ENCODE measurements at regions not wholly inside any gene's neighbourhood (a gene's known extent, or its start where the extent isn't known, plus 50 kb on each side); places are given as distances from the start of the nearest gene placed in this dataset.

DNA sequence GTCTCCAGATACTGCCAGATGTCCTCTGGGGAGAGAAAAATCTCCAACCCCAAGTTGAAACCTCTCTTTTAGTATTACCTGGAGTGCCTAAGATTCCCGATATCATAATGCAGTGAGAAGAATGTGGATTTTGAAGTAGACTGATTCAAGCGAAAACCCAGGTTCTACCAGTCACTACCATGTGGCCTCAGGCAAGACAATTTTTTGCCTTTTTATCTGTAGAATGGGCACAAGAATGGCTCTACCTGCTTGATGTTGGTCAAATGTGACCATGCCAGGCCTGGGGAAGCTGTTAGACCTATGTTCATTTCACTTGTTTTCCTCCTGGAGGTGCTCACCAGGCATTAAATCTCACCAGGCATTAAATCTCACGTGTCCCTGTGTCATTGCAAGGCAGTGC, 131.3 kb downstream of the DDX1 start:
- no peaks in the 10 kb centered on the region for H3K4me1 ChIP-seq
- TF ChIP-seq, protein P1, sequence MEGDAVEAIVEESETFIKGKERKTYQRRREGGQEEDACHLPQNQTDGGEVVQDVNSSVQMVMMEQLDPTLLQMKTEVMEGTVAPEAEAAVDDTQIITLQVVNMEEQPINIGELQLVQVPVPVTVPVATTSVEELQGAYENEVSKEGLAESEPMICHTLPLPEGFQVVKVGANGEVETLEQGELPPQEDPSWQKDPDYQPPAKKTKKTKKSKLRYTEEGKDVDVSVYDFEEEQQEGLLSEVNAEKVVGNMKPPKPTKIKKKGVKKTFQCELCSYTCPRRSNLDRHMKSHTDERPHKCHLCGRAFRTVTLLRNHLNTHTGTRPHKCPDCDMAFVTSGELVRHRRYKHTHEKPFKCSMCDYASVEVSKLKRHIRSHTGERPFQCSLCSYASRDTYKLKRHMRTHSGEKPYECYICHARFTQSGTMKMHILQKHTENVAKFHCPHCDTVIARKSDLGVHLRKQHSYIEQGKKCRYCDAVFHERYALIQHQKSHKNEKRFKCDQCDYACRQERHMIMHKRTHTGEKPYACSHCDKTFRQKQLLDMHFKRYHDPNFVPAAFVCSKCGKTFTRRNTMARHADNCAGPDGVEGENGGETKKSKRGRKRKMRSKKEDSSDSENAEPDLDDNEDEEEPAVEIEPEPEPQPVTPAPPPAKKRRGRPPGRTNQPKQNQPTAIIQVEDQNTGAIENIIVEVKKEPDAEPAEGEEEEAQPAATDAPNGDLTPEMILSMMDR (IDR thresholded peaks at IDR 0.05) = no peak
- no peak for TF ChIP-seq EP300 (IDR thresholded peaks at IDR 0.05)
- no peak for TF ChIP-seq POLR2A (IDR thresholded peaks at IDR 0.05)
- TF ChIP-seq POLR2AphosphoS5 (IDR thresholded peaks at IDR 0.05) = no peak
- no peaks in the 10 kb centered on the region for H3K9me3 ChIP-seq
- no peaks in the 10 kb centered on the region for H3K27me3 ChIP-seq
- no peaks in the 10 kb centered on the region for H3K36me3 ChIP-seq
- H3K27ac ChIP-seq = no peak overlapping the region
- DNase-seq = no peak
- H3K4me3 ChIP-seq = no peak overlapping the region
- intact Hi-C loops (cut with DNase I) = no loop called here
- 91 to 92% methylated on average over 3 of the region's 3 CpGs for WGBS, 2 donors

- intact Hi-C loops (cut with DNase I) = no loop called here
- TF ChIP-seq, protein P1 (IDR thresholded peaks at IDR 0.05) = no peak
- TF ChIP-seq EP300 (IDR thresholded peaks at IDR 0.05) = no peak
- no peak for TF ChIP-seq POLR2A (IDR thresholded peaks at IDR 0.05)
- TF ChIP-seq POLR2AphosphoS5 (IDR thresholded peaks at IDR 0.05) = no peak
- H3K36me3 ChIP-seq = no peaks in the 10 kb centered on the region
- 81 to 86% methylated on average over 6 of the region's 6 CpGs for WGBS, 2 donors
- H3K27me3 ChIP-seq = no peaks in the 10 kb centered on the region
- no peaks in the 10 kb centered on the region for H3K4me1 ChIP-seq
- H3K4me3 ChIP-seq = no peak overlapping the region
- no peaks in the 10 kb centered on the region for H3K9me3 ChIP-seq
- no peak overlapping the region for H3K27ac ChIP-seq
- DNase-seq = no peak
These were observed 132.6 kb downstream of the DDX1 start for GRCh38 chr2:15724235-15724634.

DNA sequence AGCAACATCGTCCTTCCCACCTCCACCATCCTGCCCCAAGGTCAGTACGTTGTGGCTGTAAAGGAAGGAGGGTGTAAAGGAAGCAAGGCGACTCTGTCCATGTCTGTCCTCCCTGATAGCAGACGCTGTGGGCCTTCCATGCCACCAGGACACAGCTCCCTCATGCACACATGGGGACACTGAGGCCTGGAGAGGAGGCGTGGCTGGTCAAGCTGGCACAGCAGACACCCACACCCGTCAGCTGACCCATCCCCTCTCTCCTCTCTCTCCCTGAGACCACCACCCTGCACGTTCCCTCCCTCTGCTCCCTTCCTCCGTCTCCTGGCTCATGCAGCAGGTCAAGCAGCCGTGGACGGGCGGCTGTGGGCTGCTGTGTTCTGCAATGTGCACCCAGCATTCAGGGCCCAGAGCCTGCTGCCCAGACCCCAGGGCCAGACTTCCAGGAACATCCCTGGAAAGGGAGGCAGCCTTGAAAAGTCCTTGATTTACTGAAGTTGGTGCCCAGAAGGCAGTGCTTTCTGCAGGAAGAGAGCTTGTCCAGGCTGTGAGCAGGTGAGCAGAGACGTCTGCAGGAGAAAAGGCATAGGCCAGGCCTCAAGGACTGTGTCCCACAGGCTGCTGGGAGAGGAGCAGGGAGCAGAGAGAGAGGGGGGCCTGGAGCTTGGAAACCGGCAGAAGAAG, 133.6 kb downstream of the DDX1 start:
- no peak for DNase-seq
- intact Hi-C loops (cut with DNase I) = no loop called here

DNA sequence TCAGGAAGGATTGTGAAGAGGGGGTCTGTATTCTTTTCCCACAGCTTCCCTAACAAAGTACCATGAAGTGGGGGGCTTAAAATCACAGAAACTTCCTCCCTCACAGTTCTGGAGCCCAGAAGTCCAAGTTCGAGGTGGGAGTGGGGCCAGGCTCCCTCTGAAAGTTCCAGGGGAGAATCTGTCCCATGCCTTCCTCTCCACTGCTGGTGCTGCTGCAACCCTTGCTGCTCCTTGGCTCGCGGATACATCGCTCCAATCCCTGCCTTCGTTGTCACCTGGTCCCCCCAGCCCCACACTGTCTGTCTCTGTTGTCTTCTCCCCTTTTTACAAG, 134.1 kb downstream of the DDX1 start:
- no peak for DNase-seq
- no peak overlapping the region for H3K27ac ChIP-seq
- intact Hi-C loops (cut with DNase I) = no loop called here
- TF ChIP-seq POLR2A (IDR thresholded peaks at IDR 0.05) (no peak), EP300 (IDR thresholded peaks at IDR 0.05) (no peak), POLR2AphosphoS5 (IDR thresholded peaks at IDR 0.05) (no peak)
- TF ChIP-seq, protein P1 (IDR thresholded peaks at IDR 0.05) = no peak
- H3K36me3 ChIP-seq = no peaks in the 10 kb centered on the region
- WGBS, 2 donors = 88 to 94% methylated on average over 5 of the region's 5 CpGs
- H3K9me3 ChIP-seq = no peaks in the 10 kb centered on the region
- no peak overlapping the region for H3K4me3 ChIP-seq
- no peaks in the 10 kb centered on the region for H3K27me3 ChIP-seq
- H3K4me1 ChIP-seq = peaks cover 0 to 13% (median 9%) of the 10 kb centered on the region in 4 donors

More for the DNA sequence above, 133.6 kb downstream of the DDX1 start:
- no peaks in the 10 kb centered on the region for H3K36me3 ChIP-seq
- no peak overlapping the region for H3K4me3 ChIP-seq
- H3K27me3 ChIP-seq = no peaks in the 10 kb centered on the region
- 83 to 86% methylated on average over 13 of the region's 13 CpGs for WGBS, 2 donors
- no peaks in the 10 kb centered on the region for H3K9me3 ChIP-seq
- H3K4me1 ChIP-seq = peaks cover 0 to 8% (median 4%) of the 10 kb centered on the region in 4 donors
- no peak overlapping the region for H3K27ac ChIP-seq
- TF ChIP-seq, protein P1 (IDR thresholded peaks at IDR 0.05) = no peak
- TF ChIP-seq POLR2A (IDR thresholded peaks at IDR 0.05) (no peak), POLR2AphosphoS5 (IDR thresholded peaks at IDR 0.05) (no peak), EP300 (IDR thresholded peaks at IDR 0.05) (no peak)

Data from sigmoid colon (tissue), 6 donors.